GM21390 (cell line): ENCODE measurements at regions not wholly inside any gene's neighbourhood (a gene's known extent, or its start where the extent isn't known, plus 50 kb on each side); places are given as distances from the start of the nearest gene placed in this dataset.

ENCODE experiments used
- ATAC-seq: cut with Tn5 transposase; IDR thresholded peaks from one replicate; pipeline ENCODE4 v1.9.1; 2021; ENCODE audit not compliant: unreplicated experiment

- no peak for ATAC-seq
Measured at GRCh38 chr3:72193771-72194430, 409.0 kb upstream of the PROK2 start.

DNA sequence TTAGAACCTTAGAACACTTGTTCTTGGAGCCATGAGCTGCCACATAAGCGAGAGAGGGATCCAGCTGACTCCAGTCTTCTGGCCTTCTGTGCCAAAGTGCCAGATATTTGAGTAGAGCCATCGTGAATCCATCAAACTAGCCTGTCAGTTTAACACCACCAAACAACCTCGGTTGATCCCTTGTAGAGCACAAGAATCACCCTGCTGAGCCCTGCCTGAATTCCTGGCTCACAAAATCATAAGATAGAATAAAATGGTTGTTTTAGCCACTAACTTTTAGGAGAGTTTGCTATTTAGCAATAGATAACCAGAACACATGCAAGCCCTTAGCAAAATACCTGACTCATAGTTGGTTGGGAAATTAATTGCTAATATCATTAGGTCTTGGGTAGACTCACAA is 407.6 kb upstream of the PROK2 start:
- ATAC-seq = no peak

DNA sequence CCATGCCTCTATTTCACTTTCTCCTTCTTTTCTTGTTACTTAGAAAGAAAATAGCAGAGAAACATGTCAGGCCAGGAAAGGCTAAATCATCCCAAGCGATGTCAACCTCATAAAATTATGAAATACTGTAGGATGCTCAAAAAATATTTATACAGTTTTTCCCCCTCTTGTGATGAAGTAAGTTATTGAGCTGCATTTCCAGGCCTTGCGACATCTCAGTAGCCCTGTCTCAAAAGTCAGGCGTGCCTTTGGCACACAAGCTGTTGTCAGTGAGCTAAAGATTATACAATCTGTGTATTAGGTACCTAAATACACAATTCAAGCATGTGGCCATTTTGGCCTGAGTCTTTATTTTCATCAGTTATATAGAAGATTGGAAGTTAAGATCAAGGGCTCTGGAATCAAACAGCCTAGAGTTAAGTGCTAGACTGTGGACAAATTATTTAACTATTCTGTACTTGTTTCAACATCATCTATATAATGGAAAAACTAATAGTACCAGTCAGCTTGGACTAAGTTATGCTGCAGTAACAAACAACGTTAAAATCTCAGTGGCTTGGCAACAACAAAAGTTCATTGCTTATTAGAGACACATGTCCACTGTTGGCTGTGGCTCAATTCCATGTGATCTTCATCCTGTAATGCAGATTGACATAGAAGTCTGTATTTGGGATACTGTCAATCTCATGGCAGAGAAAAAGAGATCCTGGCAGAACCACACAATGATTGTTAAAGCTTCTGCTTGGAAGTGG is 406.4 kb upstream of the PROK2 start:
- no peak for ATAC-seq

DNA sequence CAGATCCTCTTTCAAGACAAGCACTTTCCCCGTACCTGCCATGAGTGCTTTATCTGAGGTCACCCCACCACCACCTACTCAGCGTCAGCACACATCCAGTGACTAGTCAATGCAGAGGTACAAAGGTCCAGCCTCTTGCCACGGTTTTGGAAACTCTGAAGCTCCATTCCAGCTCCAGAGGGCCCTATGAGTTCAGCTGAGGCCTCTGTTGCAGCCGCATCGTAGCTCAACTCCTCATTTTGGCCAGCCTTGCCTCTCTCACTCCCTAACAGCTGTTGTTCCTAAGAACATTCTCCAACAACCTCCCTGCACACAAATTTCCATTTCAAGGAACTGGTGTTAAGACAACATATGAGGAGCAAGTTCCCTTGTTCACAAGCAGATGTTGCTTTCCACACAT is 405.1 kb upstream of the PROK2 start:
- ATAC-seq = no peak

GRCh38 chr3:72189339-72189738 is 404.4 kb upstream of the PROK2 start:
- ATAC-seq = no peak

DNA sequence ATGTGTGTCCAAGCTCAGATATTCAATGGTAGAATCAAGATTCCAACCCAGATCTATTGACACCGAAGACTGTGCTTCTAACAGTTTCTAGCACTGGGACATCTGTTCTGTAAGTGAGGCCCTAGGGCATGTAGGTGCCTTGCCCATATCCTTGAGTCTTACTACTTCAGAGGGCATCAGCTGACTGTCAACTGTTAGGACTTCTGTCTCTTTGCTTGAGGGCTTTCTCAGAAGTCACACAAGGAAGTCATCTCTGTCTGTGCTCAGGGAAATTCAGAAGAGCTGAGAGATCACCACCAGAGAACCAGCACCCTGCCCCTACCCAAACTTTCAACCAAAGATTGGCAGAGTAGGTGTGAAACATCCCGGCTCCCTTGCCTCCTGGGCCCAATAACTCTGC is 403.6 kb upstream of the PROK2 start:
- ATAC-seq = no peak

DNA sequence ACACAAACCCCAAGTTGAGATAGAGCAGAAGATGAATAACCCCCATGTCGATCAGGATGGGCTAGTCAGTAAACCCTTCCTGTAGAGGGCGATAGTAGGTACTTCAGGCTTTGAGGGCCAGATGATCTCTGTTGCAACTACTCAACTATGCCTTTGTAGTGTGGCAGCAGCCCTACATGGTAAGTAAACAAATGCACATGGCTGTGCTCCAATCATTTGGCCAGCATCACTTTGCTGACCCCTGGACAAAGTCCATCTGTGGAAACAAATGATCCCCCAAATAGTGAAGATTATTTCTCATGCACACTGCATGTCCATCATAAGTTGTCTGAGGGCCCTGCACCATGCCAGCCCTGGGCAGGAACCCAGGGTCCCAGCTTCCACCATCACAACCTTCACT is 402.2 kb upstream of the PROK2 start:
- ATAC-seq = no peak

DNA sequence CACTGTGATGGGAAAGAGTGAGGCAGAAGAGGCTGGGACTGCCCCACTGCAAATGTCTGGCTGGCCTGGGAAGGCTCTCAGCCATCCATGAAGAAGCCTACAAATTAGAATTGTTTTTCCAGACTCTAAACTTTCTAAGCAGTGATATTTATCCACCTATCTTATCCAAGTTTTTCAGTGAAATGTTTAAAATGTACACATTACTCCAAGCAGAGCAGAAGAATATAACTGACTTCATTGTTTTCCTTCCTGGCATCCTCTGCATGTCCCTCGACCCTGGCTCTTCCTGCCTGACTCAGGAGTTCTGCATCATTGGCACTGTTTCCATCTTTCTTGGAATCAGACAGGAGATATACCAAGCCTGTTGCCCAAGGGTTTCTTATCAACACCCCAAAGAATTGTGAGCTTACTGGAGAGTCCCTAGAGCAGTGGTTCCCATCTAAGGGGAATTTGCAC is 401.5 kb upstream of the PROK2 start:
- ATAC-seq = no peak

DNA sequence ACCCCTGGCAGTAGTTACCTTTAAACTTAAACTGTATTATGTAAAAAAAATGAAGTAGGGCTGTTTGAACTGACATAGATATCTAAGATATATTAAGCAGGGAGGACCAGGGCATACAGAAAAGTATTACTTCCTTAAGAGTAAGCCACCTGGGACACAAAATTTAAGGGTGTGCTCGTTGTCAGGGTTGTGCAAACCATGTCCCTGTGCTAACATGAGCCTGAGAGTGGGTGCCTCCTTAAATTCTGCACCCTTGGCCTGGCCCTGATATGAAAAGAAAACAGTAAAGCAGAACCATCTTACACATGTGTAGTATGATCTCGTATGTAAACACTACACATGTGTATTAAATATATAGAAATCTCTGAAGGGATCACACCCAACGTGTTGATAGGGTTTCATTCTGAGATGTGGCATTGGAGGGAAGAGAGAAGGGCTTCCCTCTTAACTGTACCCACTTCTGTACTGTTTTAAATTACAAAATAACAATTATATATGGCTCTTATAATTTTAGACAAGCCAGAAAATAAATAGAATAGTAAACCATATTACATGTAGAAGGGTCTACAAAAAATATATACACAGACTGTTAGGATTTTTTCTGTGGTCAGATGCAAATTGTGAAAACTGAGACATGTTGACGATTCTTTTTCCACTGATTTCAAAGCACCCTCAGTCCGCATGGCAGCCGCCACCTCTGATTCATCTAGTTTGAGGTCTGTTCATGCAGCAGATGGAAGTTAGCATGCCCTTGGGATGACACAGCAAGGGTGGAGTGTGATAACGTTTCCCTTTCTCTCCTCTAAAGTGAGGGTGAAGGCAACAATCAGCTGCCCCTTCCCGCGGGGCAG is 400.8 kb upstream of the PROK2 start:
- ATAC-seq = no peak

DNA sequence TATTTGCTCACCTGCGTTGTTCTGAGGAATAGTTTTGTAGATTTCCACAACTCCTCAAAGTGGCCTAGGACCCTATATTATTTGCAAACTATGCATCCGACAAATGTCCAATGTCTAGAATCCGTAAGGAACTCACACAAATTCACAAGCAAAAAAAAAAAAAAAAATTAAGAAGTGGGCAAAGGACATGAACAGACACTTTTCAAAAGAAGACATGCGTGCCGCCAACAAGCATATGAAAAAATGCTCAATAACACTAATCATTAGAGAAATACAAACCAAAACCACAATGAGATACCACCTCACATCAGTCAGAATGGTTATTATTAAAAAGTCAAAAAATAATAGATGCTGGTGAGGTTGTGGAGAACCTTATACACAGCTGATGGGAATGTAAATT is 398.5 kb upstream of the PROK2 start:
- ATAC-seq = no peak

- no peak for ATAC-seq
Measured at GRCh38 chr3:72182206-72182605, 397.3 kb upstream of the PROK2 start.

DNA sequence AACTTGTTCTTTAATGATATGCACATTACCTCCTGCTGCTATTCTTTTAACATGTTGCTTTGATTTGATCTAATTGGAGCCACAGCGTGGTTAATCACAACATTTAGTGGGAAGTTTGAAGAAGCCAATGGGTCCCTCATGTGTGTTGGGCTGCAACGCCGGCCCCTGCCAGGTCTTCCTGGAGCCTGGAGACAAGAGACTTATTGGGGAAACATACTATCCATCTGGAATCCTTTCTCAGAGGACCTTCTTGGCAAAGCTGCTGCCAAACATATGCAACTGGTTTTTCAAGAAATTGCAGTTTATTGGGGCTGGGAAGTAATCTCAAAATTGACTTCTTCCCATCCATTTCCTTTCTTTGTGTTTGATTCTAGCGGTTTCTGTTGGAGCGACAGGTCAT is 396.3 kb upstream of the PROK2 start:
- no peak for ATAC-seq

GRCh38 chr3:72180405-72180804 is 395.5 kb upstream of the PROK2 start:
- no peak for ATAC-seq

DNA sequence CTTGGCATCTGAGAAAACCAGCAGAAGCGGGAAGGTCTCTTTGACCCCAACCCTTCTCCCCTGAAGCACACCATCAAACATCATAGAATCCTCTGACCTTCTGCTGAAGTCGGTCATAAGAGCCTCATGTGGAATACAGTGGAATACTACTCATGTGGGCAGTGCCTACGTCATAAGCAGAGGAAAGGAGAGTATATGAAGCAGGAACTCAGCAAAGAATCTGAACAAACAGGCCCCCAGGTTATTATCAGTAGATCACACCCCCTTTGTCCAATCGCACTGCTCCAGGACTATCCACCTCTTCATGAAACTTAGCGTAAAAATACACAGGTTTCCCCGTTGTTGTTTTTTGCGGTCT is 394.1 kb upstream of the PROK2 start:
- no peak for ATAC-seq

GRCh38 chr3:72178463-72179106 is 393.6 kb upstream of the PROK2 start:
- no peak for ATAC-seq

DNA sequence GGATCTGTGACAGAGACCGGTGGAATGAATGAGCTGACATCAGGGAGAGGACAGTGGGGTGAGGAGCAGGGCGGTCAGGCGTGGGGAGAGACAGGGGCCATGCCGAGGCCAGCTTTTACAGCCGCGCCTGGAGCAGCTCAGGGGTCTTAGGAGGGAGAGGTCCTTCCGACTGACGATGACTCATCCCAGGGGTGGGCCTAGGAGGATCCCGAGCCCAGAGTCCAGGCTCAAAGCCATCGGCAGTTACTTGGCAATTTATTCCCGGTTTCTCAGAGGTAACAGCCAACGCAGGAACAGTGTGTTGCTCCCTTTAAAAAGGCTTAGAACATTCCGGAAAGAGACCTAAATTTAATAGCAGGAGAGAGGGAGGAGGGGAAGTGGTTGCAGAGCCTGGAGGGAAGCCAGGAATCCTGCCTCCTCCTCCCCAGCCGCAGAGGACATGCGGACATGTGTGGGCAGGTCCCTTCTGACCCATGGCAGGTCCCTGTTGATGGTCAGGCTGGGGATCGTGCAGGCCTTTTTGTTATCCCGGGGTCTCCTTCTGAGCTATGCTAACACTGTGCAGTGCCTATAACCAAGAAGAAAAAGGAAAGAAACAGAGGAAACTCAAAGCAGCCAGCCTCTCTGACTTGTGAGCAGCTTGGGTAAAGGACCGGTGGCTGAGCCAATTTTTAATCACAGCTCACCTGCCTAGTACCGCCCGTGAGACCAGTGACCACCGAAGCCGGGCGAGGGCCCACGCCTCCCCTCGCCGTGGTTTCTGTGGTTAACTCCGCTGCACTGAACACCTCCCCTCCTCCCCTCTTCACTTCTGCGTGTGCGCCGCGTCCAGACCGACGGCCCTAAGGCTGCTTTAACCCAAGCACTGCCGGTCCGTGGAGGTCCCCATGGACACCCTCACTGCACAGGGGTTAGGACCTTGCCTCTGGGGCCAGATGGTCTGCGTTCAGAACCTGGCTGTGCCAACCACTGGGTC is 392.4 kb upstream of the PROK2 start:
- peak; percentile 36 for ATAC-seq

GRCh38 chr3:72176537-72177041 is 391.6 kb upstream of the PROK2 start:
- ATAC-seq = peak; percentile 97

- ATAC-seq = no peak
Measured at GRCh38 chr3:72175296-72175858, 390.4 kb upstream of the PROK2 start.

GRCh38 chr3:72174890-72175289 is 389.9 kb upstream of the PROK2 start:
- no peak for ATAC-seq

DNA sequence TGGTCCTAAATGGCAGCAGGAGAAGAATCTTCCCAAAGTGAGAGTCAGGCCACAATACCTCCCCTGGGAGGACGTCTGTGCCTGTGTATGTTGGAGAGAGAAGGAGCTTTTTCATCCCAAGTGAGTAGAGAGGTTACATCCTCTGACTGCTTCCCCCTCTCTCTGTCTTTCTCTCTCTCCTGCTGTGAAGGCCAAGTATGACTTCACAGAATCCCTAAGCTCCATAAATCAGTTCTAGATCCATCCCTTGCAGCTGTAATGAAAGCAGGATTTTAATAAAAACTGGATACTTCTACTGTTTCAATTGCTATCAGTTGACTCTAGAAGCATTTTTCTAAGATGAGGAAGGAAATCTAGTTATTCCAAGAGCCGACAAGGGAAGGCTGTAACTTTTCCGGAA is 389.1 kb upstream of the PROK2 start:
- no peak for ATAC-seq
